HEK293T (cell line): ENCODE measurements at regions not wholly inside any gene's neighbourhood (a gene's known extent, or its start where the extent isn't known, plus 50 kb on each side); places are given as distances from the start of the nearest gene placed in this dataset.

Experiments used
- ARNT ChIP-seq: fragments of 450-650 bp; IDR thresholded peaks from 2 replicates; pipeline ENCODE4 v1.6.1; 2017; ENCODE audit warnings: mild to moderate bottlenecking
- BHLHE40 ChIP-seq: fragments of 450-650 bp; IDR thresholded peaks from 2 replicates; pipeline ENCODE4 v1.6.1; 2016; ENCODE audit warnings: mild to moderate bottlenecking, moderate library complexity, borderline replicate concordance
- ELF4 ChIP-seq: fragments of 450-650 bp; IDR thresholded peaks from 2 replicates; pipeline ENCODE4 v1.6.1; 2017; ENCODE audit warnings: antibody characterized with exemption
- FOXA1 ChIP-seq: fragments of 450-650 bp; IDR thresholded peaks from 2 replicates; pipeline ENCODE4 v1.6.1; 2016; ENCODE audit warnings: mild to moderate bottlenecking
- FOXK2 ChIP-seq: fragments of 450-650 bp; IDR thresholded peaks from 2 replicates; pipeline ENCODE4 v1.6.1; 2016; ENCODE audit warnings: mild to moderate bottlenecking
- FOXM1 ChIP-seq: fragments of 450-650 bp; IDR thresholded peaks from 2 replicates; pipeline ENCODE4 v1.6.1; 2017; ENCODE audit warnings: mild to moderate bottlenecking, borderline replicate concordance
- HDGF ChIP-seq: fragments of 450-650 bp; IDR thresholded peaks from 2 replicates; pipeline ENCODE4 v1.6.1; 2017; ENCODE audit warnings: antibody characterized with exemption, borderline replicate concordance
- L3MBTL2 ChIP-seq: fragments of 450-650 bp; conservative IDR thresholded peaks from 2 replicates; pipeline ENCODE4 v1.6.1; 2016; ENCODE audit warnings: mild to moderate bottlenecking
- NFRKB ChIP-seq: fragments of 450-650 bp; IDR thresholded peaks from 2 replicates; pipeline ENCODE4 v1.6.1; 2016; ENCODE audit warnings: mild to moderate bottlenecking, moderate library complexity
- PKNOX1 ChIP-seq: fragments of 450-650 bp; IDR thresholded peaks from 2 replicates; pipeline ENCODE4 v1.6.1; 2016
- SP1 ChIP-seq: fragments of 450-650 bp; IDR thresholded peaks from 2 replicates; pipeline ENCODE4 v1.6.1; 2017
- SUZ12 ChIP-seq: fragments of 450-650 bp; IDR thresholded peaks from 2 replicates; pipeline ENCODE4 v1.6.1; 2016; ENCODE audit warnings: mild to moderate bottlenecking
- TARDBP ChIP-seq: fragments of 450-650 bp; IDR thresholded peaks from 2 replicates; pipeline ENCODE4 v1.6.1; 2016
- ZNF384 ChIP-seq: fragments of 450-650 bp; IDR thresholded peaks from 2 replicates; pipeline ENCODE4 v1.6.1; 2016

DNA sequence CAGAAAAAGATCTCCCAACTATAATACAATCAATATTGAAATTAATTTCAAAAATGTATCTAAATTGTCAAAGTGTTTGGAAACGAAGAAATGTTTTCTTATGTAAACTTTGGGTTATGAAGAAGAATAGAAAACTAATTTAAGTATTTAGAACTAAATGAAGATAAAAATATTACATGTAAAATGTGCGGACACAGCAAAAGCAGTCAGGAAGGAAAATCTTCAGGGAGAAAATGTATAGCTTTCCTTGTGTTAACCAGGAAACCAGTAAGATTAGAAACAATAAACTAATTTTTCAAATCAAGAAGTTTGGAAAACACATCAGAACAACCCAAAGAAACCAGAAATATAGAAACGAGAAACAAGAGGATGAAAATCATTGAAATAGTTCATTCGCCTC lies 466.5 kb downstream of the BRD1 start:
- TF ChIP-seq ZNF384: no peak
- no peak for TF ChIP-seq FOXK2
- TF ChIP-seq TARDBP: no peak
- TF ChIP-seq SUZ12: no peak
- no peak for TF ChIP-seq HDGF
- TF ChIP-seq FOXA1: no peak
- TF ChIP-seq BHLHE40: no peak
- TF ChIP-seq FOXM1: no peak
- TF ChIP-seq SP1: no peak
- TF ChIP-seq NFRKB: no peak
- TF ChIP-seq ARNT: no peak
- TF ChIP-seq L3MBTL2: no peak
- TF ChIP-seq ELF4: no peak
- TF ChIP-seq PKNOX1: no peak
